Endothelial cell of umbilical vein (primary cell): ENCODE measurements at regions not wholly inside any gene's neighbourhood (a gene's known extent, or its start where the extent isn't known, plus 50 kb on each side); places are given as distances from the start of the nearest gene placed in this dataset.
"Not testable (repeated sequence)": the region's sequence is repeated elsewhere in the genome, so short reads cannot be mapped to it uniquely, and the experiment has no call there.

Experiments used
- BruUV-seq: library from RNA; stranded (reverse); fragments of 400-500 nt; replicated peaks from 2 replicates; lab custom pipeline; 2021; lab: Mats Ljungman, UMichigan
- CTCF ChIA-PET: fragments of 300-600, 350-600 bp; sonication (Branson Sonifier 250); formaldehyde crosslinking; loops from one replicate; lab custom pipeline; 2021; ENCODE audit warnings: antibody characterized with exemption, inconsistent platforms; lab: Charles Lee
- POLR2A ChIA-PET: fragments of 300-600, 350-600 bp; sonication (Branson Sonifier 250); formaldehyde crosslinking; loops from one replicate; lab custom pipeline; 2021; ENCODE audit warnings: antibody characterized with exemption, inconsistent platforms; lab: Charles Lee
- DNase-seq: peaks from one replicate; pipeline ENCODE4 v3.0.0-alpha.2; 2011; ENCODE audit warnings: low read depth, low spot score
- FAIRE-seq: peaks from 2 replicates; lab custom pipeline; 2011; peaks lifted over from hg19 to GRCh38; lab: Jason Lieb, UNC
- H2AFZ ChIP-seq: 2 replicates; pipeline ENCODE4 v1.6.0; 2012; ENCODE audit warnings: low read depth, low read length, control low read depth, inconsistent platforms
- H3K27ac ChIP-seq: 2 replicates; pipeline ENCODE4 v1.5.1; 2011; ENCODE audit warnings: low read depth, mild to moderate bottlenecking, control low read depth, low read length, moderate library complexity; ENCODE audit not compliant: insufficient read depth
- H3K27me3 ChIP-seq, 2 experiments: 2 replicates each; pipeline versions ENCODE4 v1.6.0 to v1.6.1; 2011; ENCODE audit warnings: low read length in 2 of 2, mixed read lengths in 1 of 2; ENCODE audit not compliant: control insufficient read depth in 2 of 2, insufficient read depth in 2 of 2
- H3K36me3 ChIP-seq, 2 experiments: 2 replicates in 1 of 2; 3 replicates in 1 of 2; pipeline ENCODE4 v1.5.1; 2011; ENCODE audit warnings: low read length in 2 of 2, mild to moderate bottlenecking in 1 of 2, moderate library complexity in 1 of 2; ENCODE audit not compliant: control insufficient read depth in 2 of 2, insufficient read depth in 2 of 2; ENCODE audit errors: extremely low read depth in 1 of 2
- H3K4me1 ChIP-seq: 3 replicates; pipeline ENCODE4 v1.5.1; 2011; ENCODE audit warnings: mild to moderate bottlenecking, low read length; ENCODE audit not compliant: control insufficient read depth, insufficient read depth; ENCODE audit errors: extremely low read depth
- H3K4me2 ChIP-seq: 2 replicates; pipeline ENCODE4 v1.6.1; 2011; ENCODE audit warnings: low read length, control low read depth, mixed read lengths; ENCODE audit not compliant: insufficient read depth
- H3K4me3 ChIP-seq, 3 experiments: fragments of 200-600 bp in 1 of 3; sonication (generic), shearing (Covaris generic) in 1 of 3; replicated peaks in 1 of 3; 2 replicates each; pipeline ENCODE4 v1.5.1; 2011 to 2016; ENCODE audit warnings: control low read depth in 3 of 3, low read length in 3 of 3, mild to moderate bottlenecking in 2 of 3, inconsistent platforms in 1 of 3, low read depth in 1 of 3, moderate library complexity in 1 of 3; ENCODE audit not compliant: insufficient read depth in 1 of 3
- H3K79me2 ChIP-seq: 2 replicates; pipeline ENCODE4 v1.6.0; 2012; ENCODE audit warnings: low read length, inconsistent platforms; ENCODE audit not compliant: control insufficient read depth, insufficient read depth
- H3K9ac ChIP-seq: replicated peaks from 2 replicates; pipeline ENCODE3; 2011; ENCODE audit warnings: low read length, control low read depth; ENCODE audit not compliant: insufficient read depth; ENCODE audit errors: extremely low read depth
- H3K9me1 ChIP-seq: replicated peaks from 3 replicates; pipeline ENCODE4 v1.6.0; 2011; ENCODE audit warnings: mild to moderate bottlenecking, low read length; ENCODE audit not compliant: control insufficient read depth, insufficient read depth; ENCODE audit errors: extremely low read depth
- H3K9me3 ChIP-seq: replicated peaks from 2 replicates; pipeline ENCODE4 v1.5.1; 2012; ENCODE audit warnings: low read length, inconsistent platforms; ENCODE audit not compliant: control insufficient read depth, insufficient read depth
- H4K20me1 ChIP-seq: replicated peaks from 2 replicates; pipeline ENCODE3; 2011; ENCODE audit warnings: mild to moderate bottlenecking, low read length; ENCODE audit not compliant: control insufficient read depth, insufficient read depth; ENCODE audit errors: extremely low read depth
- EZH2 ChIP-seq: IDR thresholded peaks from 2 replicates; pipeline ENCODE4 v1.6.1; 2012; ENCODE audit warnings: borderline replicate concordance, low read depth, mild to moderate bottlenecking, moderate library complexity, low read length, inconsistent platforms; ENCODE audit not compliant: severe bottlenecking
- FOS ChIP-seq: IDR thresholded peaks from 2 replicates; pipeline ENCODE4 v1.6.1; 2011; ENCODE audit warnings: mild to moderate bottlenecking, low read length, moderate library complexity, borderline replicate concordance; ENCODE audit not compliant: insufficient read depth
- GATA2 ChIP-seq: IDR thresholded peaks from 2 replicates; pipeline ENCODE4 v1.7.0; 2011; ENCODE audit warnings: low read depth, mild to moderate bottlenecking, moderate library complexity, mixed read lengths, low read length; ENCODE audit not compliant: insufficient read length, insufficient read depth
- JUN ChIP-seq: IDR thresholded peaks from 2 replicates; pipeline ENCODE4 v1.6.1; 2011; ENCODE audit warnings: borderline replicate concordance, low read depth; ENCODE audit not compliant: insufficient read length, insufficient read depth
- MYC ChIP-seq: IDR thresholded peaks from one replicate; pipeline ENCODE4 v1.6.1; 2011; ENCODE audit warnings: mild to moderate bottlenecking, low read depth, low read length
- POLR2A ChIP-seq: IDR thresholded peaks from 2 replicates; pipeline ENCODE4 v1.6.1; 2012; ENCODE audit warnings: low read depth, mild to moderate bottlenecking, control low read depth, low read length
- POLR2AphosphoS5 ChIP-seq: IDR thresholded peaks from 2 replicates; pipeline ENCODE4 v1.6.1; 2012; ENCODE audit warnings: low read depth, mild to moderate bottlenecking, control low read depth, low read length, moderate library complexity; ENCODE audit not compliant: insufficient read depth
- dilution Hi-C: fragments of 300-500 bp; cut with MboI; formaldehyde crosslinking; loops from one replicate; pipeline ENCODE4 v1.15.0; 2019; ENCODE audit warnings: low sequenced_read_pairs; ENCODE audit not compliant: extremely low pct_ligation_motif_present
- intact Hi-C: fragments of 100-400 bp; cut with micrococcal nuclease; formaldehyde crosslinking; loops from one replicate; pipeline ENCODE4 v1.10.0; 2022
- TF ChIP-seq, protein P1 (sequence below): IDR thresholded peaks from 2 replicates; pipeline ENCODE4 v1.6.1; 2011; ENCODE audit not compliant: insufficient read depth, insufficient read length
- TF ChIP-seq, protein P2 (sequence below), 2 donors: IDR thresholded peaks; 1 replicate in 1 of 2; 2 replicates in 1 of 2; pipeline ENCODE4 v1.5.1; 2011; ENCODE audit warnings: low read length in 2 of 2, mild to moderate bottlenecking in 2 of 2, moderate library complexity in 2 of 2, control low read depth in 1 of 2, inconsistent platforms in 1 of 2, low read depth in 1 of 2; ENCODE audit not compliant: insufficient read depth in 1 of 2; ENCODE audit errors: extremely low read depth in 1 of 2

DNA sequence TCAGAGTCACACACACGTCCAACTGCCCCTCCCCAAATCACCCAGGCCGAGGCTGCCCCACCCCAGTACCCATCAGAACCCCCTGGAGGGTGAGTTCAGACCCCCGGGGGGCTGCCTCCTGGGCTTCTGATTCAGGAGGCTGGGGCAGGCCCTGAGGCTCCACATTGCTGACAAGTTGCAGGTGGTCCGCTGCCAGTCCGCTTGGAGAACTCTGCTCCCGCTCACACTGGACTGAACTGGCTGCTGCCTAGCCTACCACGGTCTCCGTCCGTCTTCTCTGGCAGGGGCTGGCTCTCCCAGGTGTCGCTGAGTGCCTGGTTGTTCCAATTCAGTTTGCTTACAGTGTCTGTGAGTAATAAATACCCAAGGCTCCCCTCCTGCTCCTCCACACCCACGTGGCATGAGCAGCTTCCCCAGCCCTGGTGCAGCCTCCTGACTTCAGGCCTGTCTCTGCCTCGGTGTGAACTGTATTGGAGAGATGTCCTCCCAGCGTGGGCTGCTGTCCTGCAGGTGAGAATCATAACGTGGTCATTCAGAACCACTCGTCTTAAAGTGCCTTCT lies 163.4 kb downstream of the LAT start:
- DNase-seq (no peak), FAIRE-seq (no peak)
- Histone ChIP-seq H3K27me3 (no peaks in the 10 kb centered on the region), H3K4me2 (no peak overlapping the region), H3K9me1 (no peaks in the 10 kb centered on the region), H3K4me1 (peaks cover 8% of the 10 kb centered on the region), H3K9me3 (no peaks in the 10 kb centered on the region), H3K36me3 (no peaks in the 10 kb centered on the region), H3K4me3 (no peak overlapping the region), H2AFZ (no peak overlapping the region), H3K27ac (no peak overlapping the region), H4K20me1 (no peaks in the 10 kb centered on the region), H3K79me2 (no peaks in the 10 kb centered on the region), H3K9ac (no peak overlapping the region)
- CTCF ChIA-PET, result no interaction called here
- intact Hi-C loops (no loop called here), dilution Hi-C loops (no loop called here)
- POLR2A ChIA-PET, result no interaction called here
- no TSS peak for BruUV-seq
- TF ChIP-seq JUN (no peak), POLR2AphosphoS5 (no peak), EZH2 (no peak), POLR2A (no peak), GATA2 (no peak), MYC (no peak), FOS (no peak)
- TF ChIP-seq, protein P1, sequence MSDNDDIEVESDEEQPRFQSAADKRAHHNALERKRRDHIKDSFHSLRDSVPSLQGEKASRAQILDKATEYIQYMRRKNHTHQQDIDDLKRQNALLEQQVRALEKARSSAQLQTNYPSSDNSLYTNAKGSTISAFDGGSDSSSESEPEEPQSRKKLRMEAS, result no peak
- TF ChIP-seq, protein P2, sequence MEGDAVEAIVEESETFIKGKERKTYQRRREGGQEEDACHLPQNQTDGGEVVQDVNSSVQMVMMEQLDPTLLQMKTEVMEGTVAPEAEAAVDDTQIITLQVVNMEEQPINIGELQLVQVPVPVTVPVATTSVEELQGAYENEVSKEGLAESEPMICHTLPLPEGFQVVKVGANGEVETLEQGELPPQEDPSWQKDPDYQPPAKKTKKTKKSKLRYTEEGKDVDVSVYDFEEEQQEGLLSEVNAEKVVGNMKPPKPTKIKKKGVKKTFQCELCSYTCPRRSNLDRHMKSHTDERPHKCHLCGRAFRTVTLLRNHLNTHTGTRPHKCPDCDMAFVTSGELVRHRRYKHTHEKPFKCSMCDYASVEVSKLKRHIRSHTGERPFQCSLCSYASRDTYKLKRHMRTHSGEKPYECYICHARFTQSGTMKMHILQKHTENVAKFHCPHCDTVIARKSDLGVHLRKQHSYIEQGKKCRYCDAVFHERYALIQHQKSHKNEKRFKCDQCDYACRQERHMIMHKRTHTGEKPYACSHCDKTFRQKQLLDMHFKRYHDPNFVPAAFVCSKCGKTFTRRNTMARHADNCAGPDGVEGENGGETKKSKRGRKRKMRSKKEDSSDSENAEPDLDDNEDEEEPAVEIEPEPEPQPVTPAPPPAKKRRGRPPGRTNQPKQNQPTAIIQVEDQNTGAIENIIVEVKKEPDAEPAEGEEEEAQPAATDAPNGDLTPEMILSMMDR (IDR thresholded peaks at IDR 0.05; ENCODE audit: extremely low read depth in 1 of 2, insufficient read depth in 1 of 2, low read depth in 1 of 2, low read length in 2 of 2), result no peak

DNA sequence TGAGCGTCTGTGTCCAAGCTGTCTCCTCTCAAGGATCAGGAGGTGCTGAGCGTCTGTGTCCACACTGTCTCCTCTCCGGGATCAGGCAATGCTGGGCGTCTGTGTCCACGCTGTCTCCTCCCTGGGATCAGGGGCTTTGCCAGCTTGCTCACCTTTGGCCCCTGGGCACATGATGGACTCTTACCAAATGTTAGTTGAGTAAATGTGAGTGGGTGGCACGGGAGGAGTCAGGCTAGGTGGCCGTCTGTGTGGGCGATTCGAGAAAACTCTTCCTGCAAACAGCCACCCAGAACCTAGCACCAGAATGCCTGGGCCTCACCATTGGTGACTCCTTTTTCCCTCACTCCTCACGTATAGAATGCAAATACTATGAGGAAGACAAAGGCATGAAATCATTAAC lies 162.9 kb downstream of the LAT start:
- dilution Hi-C loops, FAIRE-seq, H4K20me1 ChIP-seq, H3K9me3 ChIP-seq, H3K4me3 ChIP-seq, H3K79me2 ChIP-seq, BruUV-seq, H3K4me2 ChIP-seq, H2AFZ ChIP-seq, intact Hi-C loops, H3K27ac ChIP-seq, H3K4me1 ChIP-seq, H3K36me3 ChIP-seq, H3K9ac ChIP-seq, DNase-seq, H3K27me3 ChIP-seq, POLR2A ChIA-PET, CTCF ChIA-PET, H3K9me1 ChIP-seq: not testable (repeated sequence)
